ENCODE measurements at regions not wholly inside any gene's neighbourhood (a gene's known extent, or its start where the extent isn't known, plus 50 kb on each side); places are given as distances from the start of the nearest gene placed in this dataset.

DNA sequence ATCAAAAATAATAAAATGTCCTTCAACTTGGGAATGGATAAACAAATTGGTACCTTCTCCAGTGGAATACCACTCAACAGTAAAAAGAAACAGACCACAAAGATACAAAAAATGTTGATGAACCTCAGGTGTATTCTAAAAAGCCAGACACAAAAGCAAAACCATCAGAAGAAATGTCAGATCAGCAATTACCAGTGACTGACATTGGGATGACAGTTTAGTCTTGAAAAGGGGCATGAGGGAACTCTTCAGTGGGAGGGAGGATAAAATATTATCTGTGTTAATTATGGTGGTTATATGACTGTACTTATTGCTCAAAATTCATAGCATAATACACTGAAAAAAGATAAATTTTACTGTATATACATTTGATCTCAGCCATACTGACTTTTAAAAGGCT lies 473.0 kb downstream of the TMX3 start:
- H3K79me1 ChIP-seq (ENCODE audit: low read depth, low read length), result no peaks in the 10 kb centered on the region
- FAIRE-seq, result no peak
- no peak overlapping the region for H2BK15ac ChIP-seq (ENCODE audit: low read length)
- no peak overlapping the region for H4K91ac ChIP-seq (replicated peaks; ENCODE audit: insufficient read length, low read length)
- no peaks in the 10 kb centered on the region for H3K23me2 ChIP-seq (ENCODE audit: low read depth, low read length)
- no peaks in the 10 kb centered on the region for H3K27me3 ChIP-seq (replicated peaks in 1 of 4; ENCODE audit: control insufficient read depth in 3 of 4, extremely low read depth in 1 of 4, insufficient read depth in 3 of 4, low read length in 3 of 4)
- H2AFZ ChIP-seq (ENCODE audit: low read length), result no peak overlapping the region
- no peak overlapping the region for H3K27ac ChIP-seq (ENCODE audit: low read depth, low read length)
- no peaks in the 10 kb centered on the region for H3K36me3 ChIP-seq (ENCODE audit: control insufficient read depth in 2 of 4, insufficient read depth in 4 of 4, low read length in 3 of 4)
- ChIA-PET POLR2A (ENCODE audit: partially characterized antibody) (no interaction called here), CTCF (ENCODE audit: partially characterized antibody) (no interaction called here)
- H4K20me1 ChIP-seq (replicated peaks in 1 of 2; ENCODE audit: control insufficient read depth in 1 of 2, insufficient read depth in 2 of 2, low read length in 2 of 2), result no peaks in the 10 kb centered on the region
- H3K4ac ChIP-seq (replicated peaks; ENCODE audit: insufficient read length, low read depth, low read length), result no peak overlapping the region
- no peak overlapping the region for H2BK12ac ChIP-seq (ENCODE audit: low read depth, low read length)
- no peak overlapping the region for H3K4me2 ChIP-seq (ENCODE audit: insufficient read depth in 1 of 2, low read depth in 2 of 2, low read length in 2 of 2)
- no peaks in the 10 kb centered on the region for H3K9me3 ChIP-seq (ENCODE audit: insufficient read depth in 2 of 2, low read depth in 1 of 2, low read length in 1 of 2)
- H3K79me2 ChIP-seq (ENCODE audit: control insufficient read depth in 1 of 2, insufficient read depth in 2 of 2, low read length in 2 of 2), result no peaks in the 10 kb centered on the region
- no peak overlapping the region for H2BK5ac ChIP-seq (ENCODE audit: low read depth, low read length)
- no peak overlapping the region for H4K8ac ChIP-seq (ENCODE audit: extremely low read depth, insufficient read depth, low read length)
- no peak overlapping the region for H3K4me3 ChIP-seq (ENCODE audit: extremely low read depth in 1 of 4, insufficient read depth in 2 of 4, low read depth in 3 of 4, low read length in 4 of 4)
- H3K56ac ChIP-seq (replicated peaks; ENCODE audit: insufficient read length, low read depth, low read length), result no peak overlapping the region
- no peak overlapping the region for H2BK20ac ChIP-seq (ENCODE audit: low read length)
- H3K14ac ChIP-seq (ENCODE audit: insufficient read length), result no peak overlapping the region
- H3K9ac ChIP-seq (replicated peaks in 1 of 4; ENCODE audit: extremely low read depth in 1 of 4, low read depth in 3 of 4, low read length in 3 of 4), result no peak overlapping the region
- H3K23ac ChIP-seq (ENCODE audit: insufficient read length), result no peak overlapping the region
- DNase-seq (ENCODE audit: low read depth in 1 of 2, low spot score in 2 of 2), result no peak
- H3K4me1 ChIP-seq (replicated peaks in 1 of 4; ENCODE audit: control insufficient read depth in 3 of 4, insufficient read depth in 4 of 4, low read length in 3 of 4), result no peaks in the 10 kb centered on the region
- H3K18ac ChIP-seq (ENCODE audit: extremely low read depth, low read length), result no peak overlapping the region
- no peak overlapping the region for H4K5ac ChIP-seq (ENCODE audit: insufficient read length, low read depth, low read length)
- H2BK120ac ChIP-seq (replicated peaks; ENCODE audit: low read depth, low read length), result no peak overlapping the region
- H2AK5ac ChIP-seq (ENCODE audit: low read depth, low read length), result no peak overlapping the region
- no peak for TF ChIP-seq TCF12 (IDR thresholded peaks at IDR 0.05; ENCODE audit: low read depth, low read length)
